NCI-H1436 treated with DMSO at 0.1 percent for 48 hours (cell line): ENCODE measurements at regions not wholly inside any gene's neighbourhood (a gene's known extent, or its start where the extent isn't known, plus 50 kb on each side); places are given as distances from the start of the nearest gene placed in this dataset.
"Not testable (repeated sequence)": the region's sequence is repeated elsewhere in the genome, so short reads cannot be mapped to it uniquely, and the experiment has no call there.

Source experiments
- DNase-seq: peaks from one replicate; lab custom pipeline; 2025; lab: John Stamatoyannopoulos, UW

- DNase-seq, result no peak
Observed at GRCh38 chr4:15163284-15163645, 161.0 kb downstream of the CPEB2 start.

GRCh38 chr4:15164571-15164970 lies 162.3 kb downstream of the CPEB2 start:
- DNase-seq, result no peak

GRCh38 chr4:15167743-15168142 lies 165.5 kb downstream of the CPEB2 start:
- no peak for DNase-seq

- DNase-seq, result no peak
Observed at GRCh38 chr4:15168759-15169158, 166.5 kb downstream of the CPEB2 start.

GRCh38 chr4:15171725-15172124 lies 169.4 kb downstream of the CPEB2 start:
- DNase-seq, result no peak

- DNase-seq, result no peak
Observed at GRCh38 chr4:15173251-15173650, 171.0 kb downstream of the CPEB2 start.

GRCh38 chr4:15174168-15174567 lies 171.9 kb downstream of the CPEB2 start:
- not testable (repeated sequence) for DNase-seq

GRCh38 chr4:15179842-15180241 lies 177.6 kb downstream of the CPEB2 start:
- DNase-seq, result not testable (repeated sequence)

GRCh38 chr4:15182600-15183220 lies 180.4 kb downstream of the CPEB2 start:
- no peak for DNase-seq

GRCh38 chr4:15186149-15186548 lies 183.9 kb downstream of the CPEB2 start:
- DNase-seq, result no peak

GRCh38 chr4:15186806-15187205 lies 184.5 kb downstream of the CPEB2 start:
- DNase-seq, result no peak

- no peak for DNase-seq
Observed at GRCh38 chr4:15188605-15189539, 186.6 kb downstream of the CPEB2 start.

GRCh38 chr4:15194520-15194919 lies 192.2 kb downstream of the CPEB2 start:
- DNase-seq, result no peak

- DNase-seq, result no peak
Observed at GRCh38 chr4:15197005-15197404, 194.7 kb downstream of the CPEB2 start.

GRCh38 chr4:15198070-15198727 lies 195.9 kb downstream of the CPEB2 start:
- no peak for DNase-seq

GRCh38 chr4:15201782-15202181 lies 199.5 kb downstream of the CPEB2 start:
- DNase-seq, result no peak

- no peak for DNase-seq
Observed at GRCh38 chr4:15202481-15202880, 200.2 kb downstream of the CPEB2 start.

- DNase-seq, result not testable (repeated sequence)
Observed at GRCh38 chr4:15206526-15206925, 204.2 kb downstream of the CPEB2 start.

- DNase-seq, result no peak
Observed at GRCh38 chr4:15213302-15213970, 211.2 kb downstream of the CPEB2 start.

- DNase-seq, result no peak
Observed at GRCh38 chr4:15215109-15215508, 212.7 kb upstream of the C1QTNF7 start.

- DNase-seq, result no peak
Observed at GRCh38 chr4:15226203-15226602, 201.6 kb upstream of the C1QTNF7 start.
